CD4-positive, alpha-beta T cell treated with Interleukin-21 for 1 hour (primary cell): ENCODE measurements at regions not wholly inside any gene's neighbourhood (a gene's known extent, or its start where the extent isn't known, plus 50 kb on each side); places are given as distances from the start of the nearest gene placed in this dataset.

Source experiments
- DNase-seq: peaks from one replicate; pipeline ENCODE4 v3.0.0-alpha.2; 2020

- no peak for DNase-seq
Observed at GRCh38 chr3:9301091-9301490, 51.6 kb upstream of the SRGAP3 start.

- DNase-seq: no peak
Observed at GRCh38 chr3:9301798-9302197, 52.4 kb upstream of the SRGAP3 start.

DNA sequence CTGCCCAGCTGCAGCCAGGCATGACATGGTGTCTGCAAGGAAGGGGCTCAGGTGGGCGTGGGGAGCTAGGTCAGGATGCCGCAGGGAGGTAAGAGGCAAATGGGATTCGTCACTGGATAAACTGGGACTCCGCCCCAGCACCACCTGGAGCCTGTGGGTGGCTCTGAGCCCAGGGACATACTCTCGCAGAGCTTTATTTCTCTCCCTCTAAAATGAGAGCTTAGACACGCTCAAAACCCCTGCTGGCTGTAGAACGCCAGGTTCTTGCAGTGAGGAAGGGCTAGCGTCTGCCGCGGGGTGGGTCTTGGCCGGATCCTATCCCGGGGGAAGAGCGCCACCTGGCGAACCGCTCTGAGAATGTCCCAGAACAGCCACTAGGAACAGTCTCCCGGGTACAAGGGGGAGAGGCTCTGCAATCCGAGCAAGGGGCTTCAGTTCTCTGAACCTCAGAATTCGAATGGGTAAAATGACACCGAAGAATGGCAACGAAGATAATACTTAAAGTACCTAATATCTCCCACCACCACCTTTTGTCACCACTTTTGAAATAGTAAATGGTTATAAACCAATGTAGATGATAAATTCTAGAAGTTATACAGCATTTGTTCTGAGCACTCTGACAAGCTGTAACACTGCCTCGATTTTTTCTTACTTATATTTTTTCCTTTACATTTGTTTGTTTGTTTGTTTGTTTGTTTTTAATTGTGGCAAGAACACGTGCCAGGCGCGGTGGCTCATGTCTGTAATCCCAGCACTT lies 53.2 kb upstream of the SRGAP3 start:
- peak; percentile 71 for DNase-seq

DNA sequence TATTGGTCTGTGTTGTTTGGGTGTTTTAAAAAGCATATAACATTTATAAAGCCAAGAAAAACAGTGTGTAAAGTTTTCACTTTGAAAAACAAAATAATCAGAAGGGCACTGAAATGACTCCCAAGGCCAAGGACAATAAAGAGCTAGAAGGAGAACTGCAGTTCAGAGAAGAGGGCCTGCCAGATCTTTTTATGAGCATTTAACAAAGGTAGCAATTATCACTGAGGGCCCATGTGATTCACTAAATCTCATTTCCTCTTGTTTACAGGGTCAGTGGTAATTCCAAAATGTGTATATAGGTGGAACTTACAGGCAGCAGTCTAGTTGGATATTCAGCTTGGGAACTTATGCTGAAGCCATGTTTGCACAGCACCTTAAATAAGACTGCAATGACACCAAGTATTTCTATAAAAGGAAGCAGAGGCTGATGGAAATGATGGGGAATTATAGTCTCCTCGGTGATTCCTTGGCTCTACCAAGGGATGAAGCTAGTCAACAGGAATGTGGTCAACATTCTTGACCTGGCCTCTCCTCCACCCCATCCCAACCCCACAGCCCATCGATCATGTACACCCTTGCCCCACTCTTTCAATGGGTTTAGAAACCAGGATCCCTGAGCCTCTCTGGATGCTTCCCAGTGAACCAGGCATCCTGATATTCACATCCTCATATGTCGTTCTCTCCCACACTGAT lies 54.4 kb upstream of the THUMPD3 start:
- no peak for DNase-seq

DNA sequence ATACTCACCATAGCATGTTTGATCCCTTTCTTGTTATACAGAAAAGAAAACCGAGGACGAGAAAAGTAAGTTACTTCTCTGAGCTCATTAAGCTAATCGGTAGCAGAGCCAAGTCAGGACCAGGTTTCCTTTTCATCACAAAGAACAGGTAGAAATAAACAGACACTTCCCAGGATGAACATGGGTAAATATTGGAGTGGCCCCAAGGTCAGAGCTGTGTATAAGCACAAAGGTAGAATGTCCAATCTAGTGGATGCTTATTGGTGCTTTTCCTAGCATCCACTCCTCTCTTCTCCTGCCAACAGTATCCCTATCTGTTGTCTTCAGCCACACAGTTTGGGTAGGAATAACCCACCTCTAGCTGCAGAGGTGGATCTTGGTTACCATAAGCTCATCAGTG lies 52.8 kb upstream of the THUMPD3 start:
- no peak for DNase-seq

DNA sequence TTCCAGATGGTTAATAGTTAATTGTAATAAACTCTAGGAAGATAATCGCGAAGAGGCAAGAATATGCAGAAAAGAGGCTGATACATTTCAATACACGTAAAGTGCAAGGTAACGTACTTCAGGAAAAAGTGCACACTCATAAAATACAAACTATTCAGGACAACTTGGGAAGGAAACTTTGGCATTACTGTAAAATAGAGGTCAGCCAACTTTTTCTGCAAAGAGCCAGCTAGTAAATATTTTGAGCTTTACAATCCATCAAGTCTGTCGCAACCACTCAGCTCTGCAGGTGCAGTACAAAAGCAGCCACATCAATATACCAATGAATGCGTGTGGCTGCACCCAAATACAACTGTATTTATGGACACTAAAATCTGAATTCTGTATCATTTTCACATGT lies 51.6 kb upstream of the THUMPD3 start:
- no peak for DNase-seq
